B cell (primary cell): ENCODE measurements at regions not wholly inside any gene's neighbourhood (a gene's known extent, or its start where the extent isn't known, plus 50 kb on each side); places are given as distances from the start of the nearest gene placed in this dataset.

Experiments
- ATAC-seq: fragments of 200-7000 bp; cut with Tn5 transposase; one replicate; pipeline ENCODE4 v1.10.0; 2021; ENCODE audit warnings: low read depth, mild to moderate bottlenecking, moderate number of reproducible peaks, moderate library complexity
- CTCF ChIA-PET: fragments of 350-600 bp; sonication (Branson Sonifier 250); formaldehyde crosslinking; loops from one replicate; lab custom pipeline; 2021; ENCODE audit warnings: antibody characterized with exemption, inconsistent platforms; lab: Charles Lee
- POLR2A ChIA-PET: fragments of 350-600 bp; sonication (Branson Sonifier 250); formaldehyde crosslinking; loops from one replicate; lab custom pipeline; 2021; ENCODE audit warnings: antibody characterized with exemption; lab: Charles Lee
- DNase-seq: peaks from one replicate; pipeline ENCODE4 v3.0.0; 2013
- H2AFZ ChIP-seq: 2 replicates; pipeline ENCODE4 v1.6.1; 2012; ENCODE audit warnings: mild to moderate bottlenecking, low read depth, low read length; ENCODE audit not compliant: insufficient read depth, poor library complexity, severe bottlenecking
- H3K27ac ChIP-seq, 2 donors: 1 replicate in 1 of 2; 2 replicates in 1 of 2; pipeline ENCODE4 v1.5.1; 2012 to 2013; ENCODE audit warnings: low read length in 2 of 2, mild to moderate bottlenecking in 2 of 2, moderate library complexity in 1 of 2
- H3K27me3 ChIP-seq, 4 experiments: fragments of 200-600 bp in 1 of 4; sonication (generic) in 1 of 4; replicated peaks in 1 of 4; 1 replicate in 2 of 4; 2 replicates in 2 of 4; pipeline versions ENCODE4 v1.6.1 to v1.7.0; 2013 to 2016; ENCODE audit warnings: low read length in 3 of 4, mild to moderate bottlenecking in 2 of 4, mixed read lengths in 1 of 4, moderate library complexity in 1 of 4; ENCODE audit not compliant: insufficient read depth in 4 of 4, control insufficient read depth in 3 of 4; ENCODE audit errors: control extremely low read depth in 1 of 4
- H3K36me3 ChIP-seq, 2 experiments: replicated peaks in 1 of 2; 1 replicate in 1 of 2; 2 replicates in 1 of 2; pipeline versions ENCODE4 v1.6.1 to v1.7.1; 2013; ENCODE audit warnings: low read length in 1 of 2; ENCODE audit not compliant: insufficient read depth in 2 of 2, control insufficient read depth in 1 of 2; ENCODE audit errors: control extremely low read depth in 1 of 2, extremely low read depth in 1 of 2
- H3K4me1 ChIP-seq, 2 donors: fragments of 200-600 bp in 1 of 2; sonication (generic) in 1 of 2; 1 replicate in 1 of 2; 2 replicates in 1 of 2; pipeline versions ENCODE4 v1.5.1 to v1.6.1; 2013 to 2017; ENCODE audit warnings: low read length in 2 of 2; ENCODE audit not compliant: control insufficient read depth in 2 of 2, insufficient read depth in 2 of 2
- H3K4me2 ChIP-seq: replicated peaks from 2 replicates; pipeline ENCODE3; 2012; ENCODE audit warnings: mild to moderate bottlenecking, low read depth, low read length; ENCODE audit not compliant: poor library complexity, severe bottlenecking
- H3K4me3 ChIP-seq, 5 experiments: fragments of 200-600 bp in 1 of 5; sonication (generic) in 1 of 5; 1 replicate in 3 of 5; 2 replicates in 2 of 5; pipeline versions ENCODE4 v1.5.1 to v1.7.0; 2011 to 2016; ENCODE audit warnings: low read length in 4 of 5, mild to moderate bottlenecking in 4 of 5, low read depth in 2 of 5, control low read depth in 1 of 5, moderate library complexity in 1 of 5; ENCODE audit not compliant: insufficient read depth in 1 of 5; ENCODE audit errors: control extremely low read depth in 1 of 5, extremely low read depth in 1 of 5
- H3K79me2 ChIP-seq: fragments of 200-600 bp; sonication (generic); one replicate; pipeline ENCODE4 v1.6.0; 2016; ENCODE audit warnings: low read length; ENCODE audit not compliant: control insufficient read depth, insufficient read depth
- H3K9ac ChIP-seq: fragments of 200-600 bp; sonication (generic); 2 replicates; pipeline ENCODE4 v1.6.1; 2017; ENCODE audit warnings: mild to moderate bottlenecking, low read length, moderate library complexity
- H3K9me3 ChIP-seq, 3 donors: one replicate each; pipeline versions ENCODE4 v1.6.1 to v1.7.1; 2013; ENCODE audit warnings: low read length in 2 of 3; ENCODE audit not compliant: control insufficient read depth in 2 of 3, insufficient read depth in 1 of 3; ENCODE audit errors: control extremely low read depth in 1 of 3
- H4K20me1 ChIP-seq: 2 replicates; pipeline ENCODE4 v1.6.0; 2012; ENCODE audit warnings: mild to moderate bottlenecking, low read length; ENCODE audit not compliant: insufficient read depth, control insufficient read depth, poor library complexity, severe bottlenecking
- H3K27ac Mint-ChIP-seq: one replicate; pipeline ENCODE4 v1.8.0; 2021; ENCODE audit warnings: mixed read lengths
- H3K27me3 Mint-ChIP-seq: one replicate; pipeline ENCODE4 v1.8.0; 2021; ENCODE audit warnings: mixed read lengths
- H3K4me1 Mint-ChIP-seq: one replicate; pipeline ENCODE4 v1.8.0; 2021; ENCODE audit warnings: mixed read lengths
- H3K4me3 Mint-ChIP-seq: one replicate; pipeline ENCODE4 v1.8.0; 2021; ENCODE audit warnings: mixed read lengths
- H3K9me3 Mint-ChIP-seq: one replicate; pipeline ENCODE4 v1.8.0; 2022; ENCODE audit warnings: mixed read lengths; ENCODE audit not compliant: insufficient read depth
- CTCF ChIP-seq: fragments of 200-600 bp; IDR thresholded peaks from one replicate; pipeline ENCODE4 v1.8.0; 2022; ENCODE audit warnings: antibody characterized with exemption, mild to moderate bottlenecking
- EZH2 ChIP-seq: IDR thresholded peaks from 2 replicates; pipeline ENCODE4 v1.6.1; 2012; ENCODE audit warnings: borderline replicate concordance, low read depth, mild to moderate bottlenecking, moderate library complexity, low read length; ENCODE audit not compliant: insufficient read depth, poor library complexity, severe bottlenecking
- WGBS: methylation state at CpG from one replicate; pipeline ENCODE4 v1.1.5; 2013; ENCODE audit warnings: missing lambda C conversion rate; ENCODE audit not compliant: insufficient coverage; 5-methylcytosine and 5-hydroxymethylcytosine counted together
- intact Hi-C: fragments of 100-400 bp; cut with micrococcal nuclease; formaldehyde crosslinking; loops from one replicate; pipeline ENCODE4 v1.10.0; 2022

- intact Hi-C loops: no loop called here
- peaks cover 3% of the 10 kb centered on the region for H3K9me3 Mint-ChIP-seq
- ChIA-PET CTCF (no interaction called here), POLR2A (no interaction called here)
- no peaks in the 10 kb centered on the region for H3K27me3 Mint-ChIP-seq
- H3K27ac ChIP-seq: no peak overlapping the region
- DNase-seq (no peak), ATAC-seq (no peak)
- no peak overlapping the region for H3K4me3 ChIP-seq
- no peaks in the 10 kb centered on the region for H3K27me3 ChIP-seq
- no peaks in the 10 kb centered on the region for H3K4me1 Mint-ChIP-seq
- H2AFZ ChIP-seq: no peak overlapping the region
- no peak overlapping the region for H3K9ac ChIP-seq
- no peak overlapping the region for H3K4me3 Mint-ChIP-seq
- H3K4me2 ChIP-seq: no peak overlapping the region
- no peaks in the 10 kb centered on the region for H3K9me3 ChIP-seq
- TF ChIP-seq CTCF (no peak), EZH2 (no peak)
- no peaks in the 10 kb centered on the region for H4K20me1 ChIP-seq
- no peaks in the 10 kb centered on the region for H3K36me3 ChIP-seq
- no peaks in the 10 kb centered on the region for H3K79me2 ChIP-seq
- no peaks in the 10 kb centered on the region for H3K4me1 ChIP-seq
- no peak overlapping the region for H3K27ac Mint-ChIP-seq
- WGBS: no CpG with 5 or more reads among the region's 2 CpGs
Observed at GRCh38 chr5:118042076-118042475, 946.3 kb downstream of the DTWD2 start.

GRCh38 chr5:118040496-118040895, 947.9 kb downstream of the DTWD2 start:
- H3K27ac Mint-ChIP-seq: no peak overlapping the region

More at GRCh38 chr5:118040496-118040895, 947.9 kb downstream of the DTWD2 start:
- H4K20me1 ChIP-seq: no peaks in the 10 kb centered on the region
- Mint-ChIP-seq H3K4me3 (no peak overlapping the region), H3K4me1 (no peaks in the 10 kb centered on the region), H3K27me3 (no peaks in the 10 kb centered on the region), H3K9me3 (peaks cover 2% of the 10 kb centered on the region)
- H3K27me3 ChIP-seq: no peaks in the 10 kb centered on the region
- no peak overlapping the region for H2AFZ ChIP-seq
- H3K27ac ChIP-seq: no peak overlapping the region
- TF ChIP-seq CTCF (no peak), EZH2 (no peak)
- no peaks in the 10 kb centered on the region for H3K79me2 ChIP-seq
- intact Hi-C loops: no loop called here
- H3K9ac ChIP-seq: no peak overlapping the region
- H3K4me2 ChIP-seq: no peak overlapping the region
- DNase-seq (no peak), ATAC-seq (no peak)
- CTCF ChIA-PET: no interaction called here
- POLR2A ChIA-PET: no interaction called here
- no peaks in the 10 kb centered on the region for H3K9me3 ChIP-seq
- no peaks in the 10 kb centered on the region for H3K36me3 ChIP-seq
- H3K4me3 ChIP-seq: no peak overlapping the region
- no peaks in the 10 kb centered on the region for H3K4me1 ChIP-seq
- no CpG with 5 or more reads among the region's 1 CpG for WGBS
